WTC11 (cell line): ENCODE measurements at regions not wholly inside any gene's neighbourhood (a gene's known extent, or its start where the extent isn't known, plus 50 kb on each side); places are given as distances from the start of the nearest gene placed in this dataset.

Experiments
- ATF2 ChIP-seq: sonication (generic); formaldehyde crosslinking; IDR thresholded peaks from 2 replicates; pipeline ENCODE4 v1.8.1; 2022; ENCODE audit warnings: low read depth, missing genetic modification reagents, borderline replicate concordance
- CTCF ChIP-seq: fragments of 200-600 bp; IDR thresholded peaks from 2 replicates; pipeline ENCODE4 v1.8.0; 2022; ENCODE audit warnings: antibody characterized with exemption
- IRF1 ChIP-seq: sonication (generic); formaldehyde crosslinking; IDR thresholded peaks from 2 replicates; pipeline ENCODE4 v1.8.0; 2023; ENCODE audit warnings: missing genetic modification reagents
- NFYB ChIP-seq: sonication (generic); formaldehyde crosslinking; conservative IDR thresholded peaks from 2 replicates; pipeline ENCODE4 v1.8.0; 2022; ENCODE audit warnings: low read depth, missing genetic modification reagents

- TF ChIP-seq IRF1 (CRISPR knock-in tag) (no peak), CTCF (no peak), NFYB (CRISPR knock-in tag) (no peak), ATF2 (no peak)
Measured at GRCh38 chr4:178165251-178165950, 723.2 kb upstream of the AGA start.
